Gastrocnemius medialis (tissue), 4 donors: ENCODE measurements at regions not wholly inside any gene's neighbourhood (a gene's known extent, or its start where the extent isn't known, plus 50 kb on each side); places are given as distances from the start of the nearest gene placed in this dataset.

Experiments
- POLR2A ChIP-seq, 2 donors: fragments of 450-650 bp; IDR thresholded peaks; one replicate each; pipeline ENCODE4 v1.6.1; 2017; ENCODE audit warnings: antibody characterized with exemption in 2 of 2, mild to moderate bottlenecking in 2 of 2, moderate library complexity in 2 of 2
- TF ChIP-seq, protein P1 (sequence below), 5 experiments: fragments of 450-650 bp in 3 of 5; fragments of 200-600 bp in 2 of 5; sonication (generic) in 2 of 5; IDR thresholded peaks in 4 of 5; conservative IDR thresholded peaks in 1 of 5; 1 replicate in 4 of 5; 2 replicates in 1 of 5; pipeline ENCODE4 v1.5.1; 2016 to 2019; ENCODE audit warnings: antibody characterized with exemption in 5 of 5, mild to moderate bottlenecking in 3 of 5, moderate library complexity in 3 of 5

DNA sequence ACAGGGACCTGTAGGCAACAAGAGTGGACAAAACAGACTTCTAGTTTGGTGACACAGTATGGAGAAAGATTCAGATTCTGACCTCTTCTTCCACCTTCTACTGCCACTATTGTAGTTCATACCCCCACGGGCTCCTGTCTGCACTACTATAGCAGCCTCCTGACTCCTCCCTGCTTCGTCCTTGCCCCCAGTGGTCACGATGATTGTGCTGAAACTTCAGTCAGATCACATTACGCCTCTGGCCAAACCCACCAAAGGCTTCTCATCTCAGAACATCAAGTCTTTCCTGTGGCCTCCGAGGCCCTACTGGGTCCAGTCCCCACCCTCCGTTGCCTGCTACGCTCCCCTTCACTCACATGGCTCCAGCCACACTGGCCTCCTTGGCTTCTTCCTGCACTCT lies 147.6 kb downstream of the CYP26B1 start:
- no peak for TF ChIP-seq POLR2A (IDR thresholded peaks at IDR 0.05)
- TF ChIP-seq, protein P1, sequence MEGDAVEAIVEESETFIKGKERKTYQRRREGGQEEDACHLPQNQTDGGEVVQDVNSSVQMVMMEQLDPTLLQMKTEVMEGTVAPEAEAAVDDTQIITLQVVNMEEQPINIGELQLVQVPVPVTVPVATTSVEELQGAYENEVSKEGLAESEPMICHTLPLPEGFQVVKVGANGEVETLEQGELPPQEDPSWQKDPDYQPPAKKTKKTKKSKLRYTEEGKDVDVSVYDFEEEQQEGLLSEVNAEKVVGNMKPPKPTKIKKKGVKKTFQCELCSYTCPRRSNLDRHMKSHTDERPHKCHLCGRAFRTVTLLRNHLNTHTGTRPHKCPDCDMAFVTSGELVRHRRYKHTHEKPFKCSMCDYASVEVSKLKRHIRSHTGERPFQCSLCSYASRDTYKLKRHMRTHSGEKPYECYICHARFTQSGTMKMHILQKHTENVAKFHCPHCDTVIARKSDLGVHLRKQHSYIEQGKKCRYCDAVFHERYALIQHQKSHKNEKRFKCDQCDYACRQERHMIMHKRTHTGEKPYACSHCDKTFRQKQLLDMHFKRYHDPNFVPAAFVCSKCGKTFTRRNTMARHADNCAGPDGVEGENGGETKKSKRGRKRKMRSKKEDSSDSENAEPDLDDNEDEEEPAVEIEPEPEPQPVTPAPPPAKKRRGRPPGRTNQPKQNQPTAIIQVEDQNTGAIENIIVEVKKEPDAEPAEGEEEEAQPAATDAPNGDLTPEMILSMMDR (IDR thresholded peaks at IDR 0.05 in 4 of 5, conservative IDR thresholded peaks at IDR 0.05 in 1 of 5), result no peak
